T-cell (primary cell): ENCODE measurements at regions not wholly inside any gene's neighbourhood (a gene's known extent, or its start where the extent isn't known, plus 50 kb on each side); places are given as distances from the start of the nearest gene placed in this dataset.

ENCODE experiments used
- ATAC-seq, 4 experiments: fragments of 200-7000 bp in 3 of 4; fragments of 150-1000 bp in 1 of 4; cut with Tn5 transposase; replicated peaks in 1 of 4; 1 replicate in 3 of 4; 2 replicates in 1 of 4; pipeline ENCODE4 v1.10.0; 2021; ENCODE audit warnings: moderate library complexity in 3 of 4, mild to moderate bottlenecking in 2 of 4, moderate number of reproducible peaks in 1 of 4
- CTCF ChIA-PET, 2 donors: fragments of 300-600 bp; sonication (Branson Sonifier 250); formaldehyde crosslinking; loops; one replicate each; lab custom pipeline; 2022; ENCODE audit warnings: antibody characterized with exemption in 2 of 2; lab: Charles Lee
- POLR2A ChIA-PET, 2 donors: fragments of 300-600 bp; sonication (Branson Sonifier 250); formaldehyde crosslinking; loops; one replicate each; lab custom pipeline; 2022; ENCODE audit warnings: antibody characterized with exemption in 2 of 2; lab: Charles Lee
- DNase-seq, 35 experiments: peaks; one replicate each; pipeline versions ENCODE4 v3.0.0 to v3.0.0-alpha.2; 2013 to 2023
- H3K27ac ChIP-seq: one replicate; pipeline ENCODE4 v1.5.1; 2013; ENCODE audit warnings: low read length
- H3K27me3 ChIP-seq, 2 experiments: replicated peaks in 1 of 2; 1 replicate in 1 of 2; 2 replicates in 1 of 2; pipeline versions ENCODE4 v1.6.1 to v1.7.0; 2013; ENCODE audit warnings: low read length in 1 of 2, mixed read lengths in 1 of 2; ENCODE audit not compliant: control insufficient read depth in 2 of 2, insufficient read depth in 2 of 2; ENCODE audit errors: extremely low read depth in 1 of 2
- H3K36me3 ChIP-seq, 2 donors: 1 replicate in 1 of 2; 2 replicates in 1 of 2; pipeline versions ENCODE4 v1.6.1 to v1.7.0; 2013; ENCODE audit warnings: low read length in 1 of 2; ENCODE audit not compliant: control insufficient read depth in 2 of 2, insufficient read depth in 1 of 2; ENCODE audit errors: extremely low read depth in 1 of 2
- H3K4me1 ChIP-seq, 2 experiments: 1 replicate in 1 of 2; 2 replicates in 1 of 2; pipeline versions ENCODE4 v1.6.1 to v1.7.0; 2013; ENCODE audit warnings: low read length in 2 of 2, mixed read lengths in 1 of 2; ENCODE audit not compliant: insufficient read depth in 2 of 2, control insufficient read depth in 1 of 2; ENCODE audit errors: extremely low read depth in 1 of 2
- H3K4me3 ChIP-seq, 2 donors: 1 replicate in 1 of 2; 2 replicates in 1 of 2; pipeline versions ENCODE4 v1.5.1 to v1.7.0; 2013; ENCODE audit warnings: mild to moderate bottlenecking in 2 of 2, low read length in 1 of 2, moderate library complexity in 1 of 2; ENCODE audit not compliant: control insufficient read depth in 1 of 2; ENCODE audit errors: extremely low read depth in 1 of 2
- H3K9me3 ChIP-seq: 2 replicates; pipeline ENCODE4 v1.7.0; 2013
- H3K27ac Mint-ChIP-seq, 2 donors: one replicate each; pipeline ENCODE4 v1.8.0; 2020 to 2021; ENCODE audit warnings: mild to moderate bottlenecking in 2 of 2, mixed read lengths in 2 of 2
- H3K27me3 Mint-ChIP-seq, 2 donors: one replicate each; pipeline ENCODE4 v1.8.0; 2021 to 2022; ENCODE audit warnings: mixed read lengths in 2 of 2
- H3K36me3 Mint-ChIP-seq: one replicate; pipeline ENCODE4 v1.8.0; 2021; ENCODE audit warnings: mixed read lengths
- H3K4me1 Mint-ChIP-seq, 3 donors: one replicate each; pipeline ENCODE4 v1.8.0; 2020 to 2022; ENCODE audit warnings: mixed read lengths in 3 of 3, mild to moderate bottlenecking in 1 of 3
- H3K4me3 Mint-ChIP-seq, 3 donors: one replicate each; pipeline ENCODE4 v1.8.0; 2020 to 2022; ENCODE audit warnings: mild to moderate bottlenecking in 3 of 3, mixed read lengths in 3 of 3, moderate library complexity in 3 of 3
- H3K9me3 Mint-ChIP-seq, 3 donors: one replicate each; pipeline ENCODE4 v1.8.0; 2020 to 2022; ENCODE audit warnings: mixed read lengths in 3 of 3
- WGBS: methylation state at CpG from one replicate; pipeline ENCODE4 v1.1.5; 2013; ENCODE audit warnings: missing lambda C conversion rate; ENCODE audit not compliant: insufficient coverage; 5-methylcytosine and 5-hydroxymethylcytosine counted together

DNA sequence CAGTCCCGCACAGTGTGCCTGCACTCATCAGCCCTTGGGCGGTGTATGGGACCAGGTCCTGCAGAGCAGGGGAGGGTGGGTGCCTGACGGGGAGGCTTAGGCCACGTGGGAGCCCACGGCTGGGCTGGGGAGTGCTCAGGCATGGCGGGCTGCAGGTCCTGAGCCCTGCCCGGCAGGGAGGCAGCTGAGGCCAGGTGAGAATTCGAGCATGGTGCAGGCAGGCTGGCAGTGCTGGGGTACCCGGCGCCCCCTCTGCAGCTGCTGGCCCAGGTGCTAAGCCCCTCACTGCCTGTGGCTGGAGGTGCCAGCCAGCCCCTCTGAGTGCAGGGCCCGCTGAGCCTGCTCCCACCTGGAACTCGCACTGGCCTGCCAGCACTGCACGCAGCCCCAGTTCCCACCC lies 630.9 kb upstream of the PCDH20 start:
- Mint-ChIP-seq H3K4me1 (no peaks in the 10 kb centered on the region), H3K27ac (no peak overlapping the region), H3K9me3 (peaks cover 6 to 17% (median 12%) of the 10 kb centered on the region in 3 donors), H3K27me3 (no peaks in the 10 kb centered on the region), H3K36me3 (no peaks in the 10 kb centered on the region), H3K4me3 (no peak overlapping the region)
- Histone ChIP-seq H3K4me1 (no peaks in the 10 kb centered on the region), H3K4me3 (no peak overlapping the region), H3K36me3 (no peaks in the 10 kb centered on the region), H3K9me3 (no peaks in the 10 kb centered on the region), H3K27me3 (no peaks in the 10 kb centered on the region), H3K27ac (no peak overlapping the region)
- 81% methylated on average over 12 of the region's 13 CpGs for WGBS
- ATAC-seq (no peak), DNase-seq (no peak)
- ChIA-PET POLR2A (no interaction called here), CTCF (no interaction called here)

DNA sequence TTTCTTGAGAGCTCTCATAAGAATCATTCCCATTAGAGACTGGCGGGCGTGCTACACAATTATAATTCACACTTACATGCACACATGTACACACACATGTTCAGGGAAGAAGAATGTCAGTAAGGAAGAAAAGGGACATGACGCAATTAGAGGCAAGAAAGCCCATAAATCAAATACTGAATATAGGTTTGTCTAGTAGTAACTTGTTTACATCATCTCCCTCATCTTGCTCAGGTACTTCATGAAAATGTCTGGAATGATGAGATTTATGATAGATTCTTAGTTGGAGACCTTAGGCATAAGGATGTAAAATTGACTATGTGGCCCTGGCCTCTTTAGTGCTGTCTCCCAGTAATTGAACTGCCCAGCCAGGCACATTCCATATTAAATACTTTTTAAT lies 628.0 kb upstream of the PCDH20 start:
- Mint-ChIP-seq H3K27ac (no peak overlapping the region), H3K27me3 (no peaks in the 10 kb centered on the region), H3K9me3 (peaks cover 3 to 9% (median 9%) of the 10 kb centered on the region in 3 donors), H3K4me3 (no peak overlapping the region), H3K4me1 (no peaks in the 10 kb centered on the region), H3K36me3 (no peaks in the 10 kb centered on the region)
- H3K4me1 ChIP-seq, result no peaks in the 10 kb centered on the region
- CTCF ChIA-PET, result no interaction called here
- POLR2A ChIA-PET, result no interaction called here
- DNase-seq (no peak), ATAC-seq (no peak)
- WGBS, result no CpG with 5 or more reads among the region's 3 CpGs
- H3K9me3 ChIP-seq, result no peaks in the 10 kb centered on the region
- H3K27me3 ChIP-seq, result no peaks in the 10 kb centered on the region
- no peaks in the 10 kb centered on the region for H3K36me3 ChIP-seq
- no peak overlapping the region for H3K27ac ChIP-seq
- H3K4me3 ChIP-seq, result no peak overlapping the region

DNA sequence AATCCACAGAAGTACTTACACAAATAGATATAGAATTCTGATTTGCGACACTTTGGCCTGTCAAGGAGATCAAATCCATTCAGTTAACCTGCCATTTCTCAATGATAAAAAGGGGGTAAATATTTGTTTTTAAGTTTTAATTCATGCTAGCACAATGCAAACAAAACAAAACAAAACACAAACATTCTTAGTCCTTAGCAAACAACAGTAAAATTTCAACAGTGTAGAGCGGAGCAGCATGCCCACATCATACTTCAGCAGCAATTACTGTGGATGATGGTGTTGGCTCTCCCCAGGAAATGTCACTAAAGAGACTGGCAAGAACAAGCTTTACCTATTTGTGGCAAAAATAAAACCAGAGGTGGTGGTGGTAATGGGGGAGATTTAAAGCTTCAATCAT lies 625.2 kb upstream of the PCDH20 start:
- ChIA-PET POLR2A (interaction anchor here in 1 of 2 donors (0.7 kb wide), 1 partner anchor 26 kb away, joined by 3 read pairs; no protein-coding TSS in a partner anchor), CTCF (no interaction called here)
- WGBS, result no CpG with 5 or more reads among the region's 2 CpGs
- H3K27me3 ChIP-seq, result no peaks in the 10 kb centered on the region
- no peak overlapping the region for H3K27ac ChIP-seq
- ATAC-seq (no peak), DNase-seq (no peak)
- Mint-ChIP-seq H3K27ac (no peak overlapping the region), H3K9me3 (peaks cover 7 to 15% (median 13%) of the 10 kb centered on the region in 3 donors), H3K4me3 (no peak overlapping the region), H3K4me1 (no peaks in the 10 kb centered on the region), H3K27me3 (no peaks in the 10 kb centered on the region), H3K36me3 (no peaks in the 10 kb centered on the region)
- H3K36me3 ChIP-seq, result no peaks in the 10 kb centered on the region
- H3K4me1 ChIP-seq, result no peaks in the 10 kb centered on the region
- H3K9me3 ChIP-seq, result no peaks in the 10 kb centered on the region
- H3K4me3 ChIP-seq, result no peak overlapping the region

DNA sequence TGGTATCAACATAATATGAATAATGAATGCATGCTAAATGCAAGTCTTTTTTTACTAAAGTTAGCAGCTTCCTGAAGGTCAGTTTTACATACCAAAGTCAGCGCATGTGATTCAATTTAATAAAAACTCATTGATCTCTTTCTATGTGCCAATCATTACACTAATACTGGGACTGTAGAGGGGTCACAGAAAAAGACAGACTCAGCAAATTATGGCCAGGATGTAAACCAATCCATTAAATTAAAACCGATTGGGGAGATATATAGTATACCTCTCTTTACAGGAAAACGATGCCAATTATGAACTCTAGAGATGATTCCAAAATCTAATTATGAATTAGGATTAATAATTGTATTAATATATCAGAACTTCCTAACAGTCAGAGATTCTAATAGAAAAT lies 624.4 kb upstream of the PCDH20 start:
- Mint-ChIP-seq H3K4me3 (no peak overlapping the region), H3K36me3 (no peaks in the 10 kb centered on the region), H3K4me1 (no peaks in the 10 kb centered on the region), H3K9me3 (peaks cover 7 to 15% (median 13%) of the 10 kb centered on the region in 3 donors), H3K27ac (no peak overlapping the region), H3K27me3 (no peaks in the 10 kb centered on the region)
- Histone ChIP-seq H3K36me3 (no peaks in the 10 kb centered on the region), H3K4me1 (no peaks in the 10 kb centered on the region), H3K27ac (no peak overlapping the region), H3K27me3 (no peaks in the 10 kb centered on the region), H3K9me3 (no peaks in the 10 kb centered on the region), H3K4me3 (no peak overlapping the region)
- DNase-seq (no peak), ATAC-seq (no peak)
- ChIA-PET CTCF (no interaction called here), POLR2A (no interaction called here)
- no CpG with 5 or more reads among the region's 3 CpGs for WGBS

DNA sequence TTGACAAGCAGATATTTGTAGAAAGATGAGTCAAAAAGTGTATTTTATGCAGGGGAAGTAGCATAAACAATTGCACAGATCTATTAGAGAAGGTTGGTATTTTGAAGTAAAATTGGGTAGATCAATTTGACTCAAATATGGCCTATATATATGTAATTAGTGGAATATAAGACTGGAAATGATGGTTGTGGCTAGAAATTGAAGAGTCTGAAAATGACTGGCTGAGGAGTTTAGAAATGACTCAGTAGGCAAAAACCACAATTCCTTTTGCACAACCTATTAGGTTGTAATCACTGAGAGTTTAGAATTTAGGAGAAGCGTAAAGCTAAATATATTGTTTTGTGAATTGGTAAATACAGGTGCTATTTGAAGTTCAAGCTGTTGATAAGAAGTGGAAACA lies 622.6 kb upstream of the PCDH20 start:
- Histone ChIP-seq H3K27ac (no peak overlapping the region), H3K4me1 (no peaks in the 10 kb centered on the region), H3K36me3 (no peaks in the 10 kb centered on the region), H3K9me3 (no peaks in the 10 kb centered on the region), H3K27me3 (no peaks in the 10 kb centered on the region), H3K4me3 (no peak overlapping the region)
- POLR2A ChIA-PET, result no interaction called here
- Mint-ChIP-seq H3K9me3 (peaks cover 7 to 16% (median 10%) of the 10 kb centered on the region in 3 donors), H3K36me3 (no peaks in the 10 kb centered on the region), H3K27me3 (no peaks in the 10 kb centered on the region), H3K4me3 (no peak overlapping the region), H3K4me1 (no peaks in the 10 kb centered on the region), H3K27ac (no peak overlapping the region)
- no CpG with 5 or more reads among the region's 1 CpG for whole genome bisulfite sequencing
- no peak for ATAC-seq
- no peak for DNase-seq
- CTCF ChIA-PET, result interaction anchor here in 1 of 2 donors (0.7 kb wide), 1 partner anchor 8 kb away, joined by 3 read pairs; no protein-coding TSS in a partner anchor

DNA sequence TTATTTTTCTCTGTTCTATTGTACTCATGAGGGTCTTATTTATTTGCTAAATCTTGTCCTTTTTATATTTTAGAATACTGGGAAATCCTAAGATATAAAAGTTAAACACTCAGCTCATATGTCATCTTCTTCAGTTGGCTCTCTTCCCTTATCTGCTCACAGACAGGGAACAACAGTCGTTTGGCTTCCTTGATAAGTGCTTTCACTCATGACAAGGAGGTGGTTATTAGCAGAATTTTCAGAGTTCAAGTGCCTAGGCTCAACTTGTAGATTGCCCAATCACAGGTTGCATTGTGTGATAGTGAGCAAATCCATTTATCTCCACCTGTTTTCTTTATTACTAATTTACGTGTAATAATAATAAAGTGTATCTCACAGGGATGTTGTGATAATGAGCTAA lies 620.3 kb upstream of the PCDH20 start:
- WGBS, result 17% methylated on average over 1 of the region's 2 CpGs
- Histone ChIP-seq H3K27ac (no peak overlapping the region), H3K27me3 (no peaks in the 10 kb centered on the region), H3K4me3 (no peak overlapping the region), H3K4me1 (no peaks in the 10 kb centered on the region), H3K36me3 (no peaks in the 10 kb centered on the region), H3K9me3 (no peaks in the 10 kb centered on the region)
- H3K27ac Mint-ChIP-seq, result no peak overlapping the region
- H3K36me3 Mint-ChIP-seq, result no peaks in the 10 kb centered on the region
- DNase-seq (no peak), ATAC-seq (no peak)
- POLR2A ChIA-PET, result no interaction called here
- peaks cover 9 to 16% (median 11%) of the 10 kb centered on the region in 3 donors for H3K9me3 Mint-ChIP-seq
- CTCF ChIA-PET, result no interaction called here
- no peaks in the 10 kb centered on the region for H3K4me1 Mint-ChIP-seq
- H3K27me3 Mint-ChIP-seq, result no peaks in the 10 kb centered on the region
- H3K4me3 Mint-ChIP-seq, result no peak overlapping the region

DNA sequence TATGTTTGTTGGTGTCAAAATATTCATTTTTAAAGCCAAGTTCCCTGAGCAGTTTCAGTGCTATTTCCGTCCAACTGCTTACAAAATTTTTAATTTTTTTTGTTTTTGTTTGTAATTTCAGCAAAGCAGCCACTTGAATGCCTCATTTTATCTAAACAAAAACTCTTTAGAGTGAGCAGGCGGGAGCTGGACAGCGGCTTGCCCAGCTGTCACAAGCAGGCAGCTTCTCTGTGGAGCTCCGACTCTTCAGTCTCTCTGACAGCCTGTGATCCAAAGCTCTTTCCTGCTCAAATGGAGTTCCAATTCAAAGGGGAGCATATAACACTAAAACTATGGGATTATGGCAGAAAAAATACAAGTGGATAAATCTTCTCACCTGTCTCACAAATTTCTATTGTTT lies 618.3 kb upstream of the PCDH20 start:
- POLR2A ChIA-PET, result no interaction called here
- H3K27ac ChIP-seq, result no peak overlapping the region
- Mint-ChIP-seq H3K9me3 (peaks cover 8 to 16% (median 14%) of the 10 kb centered on the region in 3 donors), H3K4me1 (no peaks in the 10 kb centered on the region), H3K27me3 (no peaks in the 10 kb centered on the region), H3K27ac (no peak overlapping the region), H3K36me3 (no peaks in the 10 kb centered on the region), H3K4me3 (no peak overlapping the region)
- no peaks in the 10 kb centered on the region for H3K4me1 ChIP-seq
- 84% methylated on average over 4 of the region's 4 CpGs for WGBS
- H3K4me3 ChIP-seq, result no peak overlapping the region
- H3K9me3 ChIP-seq, result no peaks in the 10 kb centered on the region
- no peaks in the 10 kb centered on the region for H3K36me3 ChIP-seq
- ATAC-seq (no peak), DNase-seq (no peak)
- CTCF ChIA-PET, result no interaction called here
- no peaks in the 10 kb centered on the region for H3K27me3 ChIP-seq
